HG03045 (cell line): ENCODE measurements at regions not wholly inside any gene's neighbourhood (a gene's known extent, or its start where the extent isn't known, plus 50 kb on each side); places are given as distances from the start of the nearest gene placed in this dataset.
"Not testable (repeated sequence)": the region's sequence is repeated elsewhere in the genome, so short reads cannot be mapped to it uniquely, and the experiment has no call there.

Experiments used
- ATAC-seq: cut with Tn5 transposase; IDR thresholded peaks from one replicate; pipeline ENCODE4 v1.9.1; 2021; ENCODE audit warnings: mild to moderate bottlenecking, moderate library complexity; ENCODE audit not compliant: unreplicated experiment

- no peak for ATAC-seq
Observed at GRCh38 chr11:96761451-96761850, 371.6 kb downstream of the JRKL start.

- no peak for ATAC-seq
Observed at GRCh38 chr11:96763244-96763643, 373.4 kb downstream of the JRKL start.

- no peak for ATAC-seq
Observed at GRCh38 chr11:96778272-96778671, 388.5 kb downstream of the JRKL start.

GRCh38 chr11:96779030-96779429 lies 389.2 kb downstream of the JRKL start:
- no peak for ATAC-seq

- ATAC-seq, result no peak
Observed at GRCh38 chr11:96781082-96781481, 391.3 kb downstream of the JRKL start.

GRCh38 chr11:96782632-96783031 lies 392.8 kb downstream of the JRKL start:
- no peak for ATAC-seq

GRCh38 chr11:96783311-96783710 lies 393.5 kb downstream of the JRKL start:
- no peak for ATAC-seq

- no peak for ATAC-seq
Observed at GRCh38 chr11:96785073-96785472, 395.3 kb downstream of the JRKL start.

GRCh38 chr11:96794152-96794551 lies 404.3 kb downstream of the JRKL start:
- ATAC-seq, result no peak

- no peak for ATAC-seq
Observed at GRCh38 chr11:96798445-96798844, 408.6 kb downstream of the JRKL start.

GRCh38 chr11:96815236-96815635 lies 425.4 kb downstream of the JRKL start:
- no peak for ATAC-seq

- ATAC-seq, result no peak
Observed at GRCh38 chr11:96817482-96818399, 427.9 kb downstream of the JRKL start.

- no peak for ATAC-seq
Observed at GRCh38 chr11:96827164-96827563, 437.4 kb downstream of the JRKL start.

GRCh38 chr11:96841792-96842191 lies 452.0 kb downstream of the JRKL start:
- no peak for ATAC-seq

- ATAC-seq, result no peak
Observed at GRCh38 chr11:96842731-96843130, 452.9 kb downstream of the JRKL start.

GRCh38 chr11:96854425-96854824 lies 464.6 kb downstream of the JRKL start:
- no peak for ATAC-seq

GRCh38 chr11:96861722-96862121 lies 471.9 kb downstream of the JRKL start:
- ATAC-seq, result not testable (repeated sequence)

- no peak for ATAC-seq
Observed at GRCh38 chr11:96863520-96863919, 473.7 kb downstream of the JRKL start.

- no peak for ATAC-seq
Observed at GRCh38 chr11:96865020-96865419, 475.2 kb downstream of the JRKL start.

GRCh38 chr11:96869207-96869606 lies 479.4 kb downstream of the JRKL start:
- no peak for ATAC-seq

- ATAC-seq, result no peak
Observed at GRCh38 chr11:96875712-96876111, 485.9 kb downstream of the JRKL start.

- no peak for ATAC-seq
Observed at GRCh38 chr11:96878299-96879051, 488.7 kb downstream of the JRKL start.
